ENCODE measurements at regions not wholly inside any gene's neighbourhood (a gene's known extent, or its start where the extent isn't known, plus 50 kb on each side); places are given as distances from the start of the nearest gene placed in this dataset.

GRCh38 chr11:93957397-93957952 is 63.7 kb upstream of the HEPHL1 start:
- TF ChIP-seq CTCF (conservative IDR thresholded peaks at IDR 0.05 in 1 of 2, IDR thresholded peaks at IDR 0.05 in 1 of 2; ENCODE audit: low read depth in 1 of 2, low read length in 2 of 2) (no peak), EZH2 (IDR thresholded peaks at IDR 0.05; ENCODE audit: low read length, missing control alignments) (no peak)

Measured in fibroblast of lung (primary cell).